ENCODE measurements at regions not wholly inside any gene's neighbourhood (a gene's known extent, or its start where the extent isn't known, plus 50 kb on each side); places are given as distances from the start of the nearest gene placed in this dataset.

GRCh38 chr6:170176136-170176897, 114.6 kb downstream of the DLL1 start:
- Histone ChIP-seq H3K4me2 (no peak overlapping the region), H2AFZ (ENCODE audit: low read depth) (no peak overlapping the region), H3K9me3 (no peaks in the 10 kb centered on the region), H3K27ac (ENCODE audit: low read depth in 2 of 2, low read length in 1 of 2) (no peak overlapping the region; a peak in 1 of 4 replicates), H3K4me3 (ENCODE audit: low read depth in 2 of 2, low read length in 1 of 2) (no peak overlapping the region; a peak in 1 of 4 replicates), H3K79me2 (ENCODE audit: insufficient read depth) (no peaks in the 10 kb centered on the region), H4K20me1 (ENCODE audit: insufficient read depth) (no peaks in the 10 kb centered on the region), H3K9ac (no peak overlapping the region), H3K9me2 (no peaks in the 10 kb centered on the region), H3K27me3 (ENCODE audit: insufficient read depth) (no peaks in the 10 kb centered on the region), H3F3A (replicated peaks; ENCODE audit: insufficient read depth) (no peaks in the 10 kb centered on the region), H3K36me3 (replicated peaks in 1 of 2; ENCODE audit: control insufficient read depth in 1 of 2, insufficient read depth in 2 of 2, low read length in 1 of 2) (no peaks in the 10 kb centered on the region), H3K4me1 (ENCODE audit: control insufficient read depth in 1 of 2, insufficient read depth in 2 of 2, low read depth in 1 of 2, low read length in 1 of 2) (peaks cover 0 to 10% of the 10 kb centered on the region in 2 experiments; a peak in 1 of 4 replicates)
- TF ChIP-seq POLR2AphosphoS5 (IDR thresholded peaks at IDR 0.05; ENCODE audit: low read depth, low read length) (no peak), FOSL2 (IDR thresholded peaks at IDR 0.05; ENCODE audit: borderline replicate concordance, low read depth) (no peak), NFIC (IDR thresholded peaks at IDR 0.05; ENCODE audit: borderline replicate concordance) (no peak), NRF1 (IDR thresholded peaks at IDR 0.05; ENCODE audit: low read depth, low read length) (no peak), EZH2phosphoT487 (IDR thresholded peaks at IDR 0.05; ENCODE audit: borderline replicate concordance, low read depth) (no peak), GATA2 (CRISPR knock-in tag; IDR thresholded peaks at IDR 0.05) (no peak), TCF12 (IDR thresholded peaks at IDR 0.05) (no peak), USF2 (IDR thresholded peaks at IDR 0.05; ENCODE audit: borderline replicate concordance, low read depth, low read length) (no peak), FOXJ3 (CRISPR knock-in tag; IDR thresholded peaks at IDR 0.05) (no peak), RFX5 (IDR thresholded peaks at IDR 0.05; ENCODE audit: low read length) (no peak), PBX3 (IDR thresholded peaks at IDR 0.05) (no peak)
- POLR2A ChIA-PET = no interaction called here
- whole genome bisulfite sequencing (ENCODE audit: low lambda C conversion rate) = 62% methylated on average over 40 of the region's 51 CpGs
- CTCF ChIA-PET = interaction anchor here (1.2 kb wide), 1 partner anchor 344 kb away, joined by 4 read pairs; no protein-coding TSS in a partner anchor
- DNase-seq = peak; percentile 65

- Histone ChIP-seq H3K27ac (ENCODE audit: low read depth in 2 of 2, low read length in 1 of 2) (no peak overlapping the region), H2AFZ (ENCODE audit: low read depth) (no peak overlapping the region), H3K79me2 (ENCODE audit: insufficient read depth) (no peaks in the 10 kb centered on the region), H3K4me1 (ENCODE audit: control insufficient read depth in 1 of 2, insufficient read depth in 2 of 2, low read depth in 1 of 2, low read length in 1 of 2) (peaks cover 0 to 10% of the 10 kb centered on the region in 2 experiments; a peak in 1 of 4 replicates), H3K9me2 (no peaks in the 10 kb centered on the region), H3K4me2 (no peak overlapping the region), H3K9me3 (no peaks in the 10 kb centered on the region), H3K9ac (no peak overlapping the region), H3K4me3 (ENCODE audit: low read depth in 2 of 2, low read length in 1 of 2) (no peak overlapping the region), H3F3A (replicated peaks; ENCODE audit: insufficient read depth) (no peaks in the 10 kb centered on the region), H3K36me3 (replicated peaks in 1 of 2; ENCODE audit: control insufficient read depth in 1 of 2, insufficient read depth in 2 of 2, low read length in 1 of 2) (no peaks in the 10 kb centered on the region), H3K27me3 (ENCODE audit: insufficient read depth) (no peaks in the 10 kb centered on the region), H4K20me1 (ENCODE audit: insufficient read depth) (no peaks in the 10 kb centered on the region)
- CTCF ChIA-PET = interaction anchor here (1.2 kb wide), 1 partner anchor 344 kb away, joined by 4 read pairs; no protein-coding TSS in a partner anchor
- POLR2A ChIA-PET = no interaction called here
- WGBS (ENCODE audit: low lambda C conversion rate) = 77% methylated on average over 21 of the region's 28 CpGs
- peak; percentile 36 for DNase-seq
- no peak for TF ChIP-seq RXRA (IDR thresholded peaks at IDR 0.05; ENCODE audit: borderline replicate concordance, low read depth)
- TF ChIP-seq YY1 (IDR thresholded peaks at IDR 0.05; ENCODE audit: low read depth) = no peak
- TF ChIP-seq NRF1 (IDR thresholded peaks at IDR 0.05; ENCODE audit: low read depth, low read length) = no peak
- TF ChIP-seq RCOR1 (IDR thresholded peaks at IDR 0.05; ENCODE audit: low read length) = no peak
- no peak for TF ChIP-seq SMC3 (IDR thresholded peaks at IDR 0.05; ENCODE audit: low read depth, low read length)
- TF ChIP-seq JUND (IDR thresholded peaks at IDR 0.05) = no peak
- TF ChIP-seq TCF12 (IDR thresholded peaks at IDR 0.05) = no peak
- no peak for TF ChIP-seq ZBTB33 (IDR thresholded peaks at IDR 0.05; ENCODE audit: borderline replicate concordance, low read depth)
- TF ChIP-seq NFIC (IDR thresholded peaks at IDR 0.05; ENCODE audit: borderline replicate concordance) = no peak
- no peak for TF ChIP-seq SIN3A (IDR thresholded peaks at IDR 0.05; ENCODE audit: borderline replicate concordance, low read depth, low read length)
- TF ChIP-seq PBX3 (IDR thresholded peaks at IDR 0.05) = no peak
- no peak for TF ChIP-seq EZH2phosphoT487 (IDR thresholded peaks at IDR 0.05; ENCODE audit: borderline replicate concordance, low read depth)
- no peak for TF ChIP-seq USF1 (IDR thresholded peaks at IDR 0.05; ENCODE audit: borderline replicate concordance, low read depth)
- TF ChIP-seq MXI1 (IDR thresholded peaks at IDR 0.05; ENCODE audit: low read depth, low read length) = no peak
- TF ChIP-seq RAD21 (IDR thresholded peaks at IDR 0.05; ENCODE audit: low read length) = no peak
- TF ChIP-seq GATA2 (CRISPR knock-in tag; IDR thresholded peaks at IDR 0.05) = no peak
Observed at GRCh38 chr6:170175644-170176135, 115.2 kb downstream of the DLL1 start.

Measured in SK-N-SH (cell line).